NCI-H1930 (cell line): ENCODE measurements at regions not wholly inside any gene's neighbourhood (a gene's known extent, or its start where the extent isn't known, plus 50 kb on each side); places are given as distances from the start of the nearest gene placed in this dataset.
"Not testable (repeated sequence)": the region's sequence is repeated elsewhere in the genome, so short reads cannot be mapped to it uniquely, and the experiment has no call there.

Experiments used
- DNase-seq, 2 experiments: peaks; one replicate each; lab custom pipeline; 2025; lab: John Stamatoyannopoulos, UW

- DNase-seq: no peak
These were observed 215.5 kb upstream of the POU1F1 start for GRCh38 chr3:87491843-87492242.

- DNase-seq: no peak
These were observed 213.5 kb upstream of the POU1F1 start for GRCh38 chr3:87489892-87490291.

GRCh38 chr3:87488765-87489164, 212.4 kb upstream of the POU1F1 start:
- DNase-seq: no peak

- not testable (repeated sequence) for DNase-seq
These were observed 210.3 kb upstream of the POU1F1 start for GRCh38 chr3:87486635-87487034.

- DNase-seq: no peak
These were observed 209.7 kb upstream of the POU1F1 start for GRCh38 chr3:87486115-87486514.

- no peak for DNase-seq
These were observed 202.3 kb upstream of the POU1F1 start for GRCh38 chr3:87478716-87479115.

- no peak for DNase-seq
These were observed 197.6 kb upstream of the POU1F1 start for GRCh38 chr3:87473944-87474343.

- no peak for DNase-seq
These were observed 192.6 kb upstream of the POU1F1 start for GRCh38 chr3:87468938-87469337.

GRCh38 chr3:87468235-87468634, 191.9 kb upstream of the POU1F1 start:
- DNase-seq: no peak

- no peak for DNase-seq
These were observed 185.8 kb upstream of the POU1F1 start for GRCh38 chr3:87462228-87462627.

- no peak for DNase-seq
These were observed 185.1 kb upstream of the POU1F1 start for GRCh38 chr3:87461443-87461842.

- no peak for DNase-seq
These were observed 184.7 kb upstream of the POU1F1 start for GRCh38 chr3:87461036-87461435.

GRCh38 chr3:87448558-87448957, 172.2 kb upstream of the POU1F1 start:
- DNase-seq: no peak

GRCh38 chr3:87446849-87447387, 170.5 kb upstream of the POU1F1 start:
- DNase-seq: no peak

- no peak for DNase-seq
These were observed 166.1 kb upstream of the POU1F1 start for GRCh38 chr3:87442470-87442869.

GRCh38 chr3:87437765-87438164, 161.4 kb upstream of the POU1F1 start:
- DNase-seq: no peak

- peak in 1 of 2 experiments; percentile 1 for DNase-seq
These were observed 160.6 kb upstream of the POU1F1 start for GRCh38 chr3:87436781-87437543.

- no peak for DNase-seq
These were observed 159.7 kb upstream of the POU1F1 start for GRCh38 chr3:87435926-87436620.

- DNase-seq: not testable (repeated sequence)
These were observed 157.1 kb upstream of the POU1F1 start for GRCh38 chr3:87433445-87433844.

- no peak for DNase-seq
These were observed 150.5 kb upstream of the POU1F1 start for GRCh38 chr3:87426918-87427317.

GRCh38 chr3:87425056-87425455, 148.7 kb upstream of the POU1F1 start:
- no peak for DNase-seq

- DNase-seq: no peak
These were observed 147.0 kb upstream of the POU1F1 start for GRCh38 chr3:87423336-87423735.

GRCh38 chr3:87422333-87422732, 145.9 kb upstream of the POU1F1 start:
- no peak for DNase-seq
